SK-N-SH treated with all-trans-retinoic acid at 6 μM for 48 hours (cell line): ENCODE measurements at regions not wholly inside any gene's neighbourhood (a gene's known extent, or its start where the extent isn't known, plus 50 kb on each side); places are given as distances from the start of the nearest gene placed in this dataset.

ENCODE experiments used
- ATAC-seq: fragments of 200-7000 bp; cut with Tn5 transposase; 3 replicates; pipeline ENCODE4 v1.9.1; 2020; ENCODE audit warnings: mild to moderate bottlenecking, moderate library complexity
- ARNTL ChIP-seq: fragments of 450-650 bp; formaldehyde crosslinking; IDR thresholded peaks from 2 replicates; pipeline ENCODE4 v1.5.0; 2020; ENCODE audit warnings: low read depth, mild to moderate bottlenecking, moderate library complexity, borderline replicate concordance
- BACH2 ChIP-seq: fragments of 250-450 bp; sonication (Bioruptor Pico); IDR thresholded peaks from 2 replicates; pipeline ENCODE4 v1.9.0; 2021; ENCODE audit warnings: mild to moderate bottlenecking, borderline replicate concordance
- CREB5 ChIP-seq: fragments of 250-450 bp; sonication (Bioruptor Pico); IDR thresholded peaks from 2 replicates; pipeline ENCODE4 v1.5.1; 2020; ENCODE audit warnings: low read depth, mild to moderate bottlenecking, moderate library complexity
- CSRNP3 ChIP-seq: fragments of 250-450 bp; sonication (Bioruptor Pico); IDR thresholded peaks from 2 replicates; pipeline ENCODE4 v1.5.1; 2021; ENCODE audit warnings: mild to moderate bottlenecking, moderate library complexity
- ESRRG ChIP-seq: fragments of 250-450 bp; sonication (Bioruptor Pico); IDR thresholded peaks from 2 replicates; pipeline ENCODE4 v1.6.1; 2021; ENCODE audit warnings: mild to moderate bottlenecking
- GLIS3 ChIP-seq: fragments of 250-450 bp; sonication (Bioruptor Pico); IDR thresholded peaks from 2 replicates; pipeline ENCODE4 v1.5.0; 2020; ENCODE audit warnings: mild to moderate bottlenecking, moderate library complexity
- ISL1 ChIP-seq: fragments of 250-450 bp; sonication (Bioruptor Pico); IDR thresholded peaks from 2 replicates; pipeline ENCODE4 v2.1.2; 2022; ENCODE audit warnings: mild to moderate bottlenecking, moderate library complexity
- OSR1 ChIP-seq: fragments of 250-450 bp; sonication (Bioruptor Pico); IDR thresholded peaks from 2 replicates; pipeline ENCODE4 v1.8.0; 2022; ENCODE audit warnings: moderate library complexity, mild to moderate bottlenecking, inconsistent platforms
- PATZ1 ChIP-seq: fragments of 250-450 bp; sonication (Bioruptor Pico); IDR thresholded peaks from 2 replicates; pipeline ENCODE4 v1.8.0; 2020; ENCODE audit warnings: mild to moderate bottlenecking, moderate library complexity, borderline replicate concordance
- POU6F1 ChIP-seq: fragments of 250-450 bp; sonication (Bioruptor Pico); IDR thresholded peaks from 2 replicates; pipeline ENCODE4 v1.8.0; 2021; ENCODE audit warnings: low read depth, mild to moderate bottlenecking, moderate library complexity, borderline replicate concordance
- PPARA ChIP-seq: fragments of 250-450 bp; sonication (Bioruptor Pico); IDR thresholded peaks from 2 replicates; pipeline ENCODE4 v1.5.0; 2020; ENCODE audit warnings: mild to moderate bottlenecking, borderline replicate concordance
- RARB ChIP-seq: fragments of 250-450 bp; sonication (Bioruptor Pico); IDR thresholded peaks from 2 replicates; pipeline ENCODE4 v1.8.0; 2021; ENCODE audit warnings: mild to moderate bottlenecking, moderate library complexity
- SNAI2 ChIP-seq: fragments of 250-450 bp; sonication (Bioruptor Pico); IDR thresholded peaks from 2 replicates; pipeline ENCODE4 v1.5.0; 2020; ENCODE audit warnings: mild to moderate bottlenecking, moderate library complexity
- TCF4 ChIP-seq: fragments of 250-450 bp; sonication (Bioruptor Pico); IDR thresholded peaks from 2 replicates; pipeline ENCODE4 v1.8.0; 2021; ENCODE audit warnings: mild to moderate bottlenecking, moderate library complexity, borderline replicate concordance
- TOX ChIP-seq: fragments of 250-450 bp; sonication (Bioruptor Pico); IDR thresholded peaks from 2 replicates; pipeline ENCODE4 v1.8.0; 2021; ENCODE audit warnings: mild to moderate bottlenecking, moderate library complexity, borderline replicate concordance
- TSHZ2 ChIP-seq: fragments of 250-450 bp; sonication (Bioruptor Pico); IDR thresholded peaks from 2 replicates; pipeline ENCODE4 v1.5.0; 2020; ENCODE audit warnings: mild to moderate bottlenecking, moderate library complexity
- ZC3H10 ChIP-seq: fragments of 250-450 bp; sonication (Bioruptor Pico); IDR thresholded peaks from 2 replicates; pipeline ENCODE4 v1.5.1; 2021; ENCODE audit warnings: mild to moderate bottlenecking, moderate library complexity
- ZFP3 ChIP-seq: fragments of 250-450 bp; sonication (Bioruptor Pico); IDR thresholded peaks from 2 replicates; pipeline ENCODE4 v1.5.0; 2020; ENCODE audit warnings: mild to moderate bottlenecking, moderate library complexity
- ZFP30 ChIP-seq: fragments of 450-650 bp; formaldehyde crosslinking; IDR thresholded peaks from 2 replicates; pipeline ENCODE4 v1.5.0; 2022; ENCODE audit warnings: mild to moderate bottlenecking, moderate library complexity
- ZNF565 ChIP-seq: fragments of 450-650 bp; formaldehyde crosslinking; conservative IDR thresholded peaks from 2 replicates; pipeline ENCODE4 v1.5.0; 2020; ENCODE audit warnings: low read depth, mild to moderate bottlenecking, moderate library complexity
- ZNF70 ChIP-seq: fragments of 450-650 bp; formaldehyde crosslinking; IDR thresholded peaks from 2 replicates; pipeline ENCODE4 v1.5.0; 2020; ENCODE audit warnings: mild to moderate bottlenecking, moderate library complexity
- ZNF8 ChIP-seq: fragments of 450-650 bp; formaldehyde crosslinking; IDR thresholded peaks from 2 replicates; pipeline ENCODE4 v1.5.0; 2020; ENCODE audit warnings: mild to moderate bottlenecking, moderate library complexity

GRCh38 chrX:129249563-129249962, 273.7 kb downstream of the SMARCA1 start (continued):
- no peak for TF ChIP-seq SNAI2 (CRISPR knock-in tag)

- TF ChIP-seq TCF4 (CRISPR knock-in tag): no peak
- no peak for TF ChIP-seq ESRRG (CRISPR knock-in tag)
- TF ChIP-seq ISL1: no peak
- TF ChIP-seq ZNF8 (CRISPR knock-in tag): no peak
- no peak for TF ChIP-seq POU6F1 (CRISPR knock-in tag)
- no peak for TF ChIP-seq CSRNP3 (CRISPR knock-in tag)
- TF ChIP-seq CREB5 (CRISPR knock-in tag): no peak
- TF ChIP-seq TSHZ2 (CRISPR knock-in tag): no peak
- TF ChIP-seq ZFP30 (CRISPR knock-in tag): no peak
- TF ChIP-seq ZNF565 (CRISPR knock-in tag): no peak
- TF ChIP-seq RARB (CRISPR knock-in tag): no peak
- TF ChIP-seq BACH2: no peak
- no peak for TF ChIP-seq TOX
- TF ChIP-seq ZNF70 (CRISPR knock-in tag): no peak
- no peak for TF ChIP-seq GLIS3 (CRISPR knock-in tag)
- no peak for TF ChIP-seq PATZ1
- no peak for TF ChIP-seq ARNTL (CRISPR knock-in tag)
- no peak for TF ChIP-seq SNAI2 (CRISPR knock-in tag)
- TF ChIP-seq PPARA (CRISPR knock-in tag): no peak
- TF ChIP-seq ZFP3 (CRISPR knock-in tag): no peak
Measured at GRCh38 chrX:129247642-129248041, 275.6 kb downstream of the SMARCA1 start.

GRCh38 chrX:129239371-129239770, 283.9 kb downstream of the SMARCA1 start:
- ATAC-seq: peak; percentile 47; the same call in 2 of the 3 replicates
- TF ChIP-seq CSRNP3 (CRISPR knock-in tag) (no peak), ISL1 (no peak), RARB (CRISPR knock-in tag) (no peak), ARNTL (CRISPR knock-in tag) (no peak), BACH2 (no peak), ZFP3 (CRISPR knock-in tag) (no peak), ZC3H10 (CRISPR knock-in tag) (no peak), OSR1 (CRISPR knock-in tag) (no peak), PATZ1 (no peak), POU6F1 (CRISPR knock-in tag) (no peak)

More at GRCh38 chrX:129247642-129248041, 275.6 kb downstream of the SMARCA1 start:
- ATAC-seq: no peak
